Umbilical cord (tissue), 1 donor: ENCODE measurements at regions not wholly inside any gene's neighbourhood (a gene's known extent, or its start where the extent isn't known, plus 50 kb on each side); places are given as distances from the start of the nearest gene placed in this dataset.
"Not testable (repeated sequence)": the region's sequence is repeated elsewhere in the genome, so short reads cannot be mapped to it uniquely, and the experiment has no call there.

Experiments
- DNase-seq: peaks from one replicate; pipeline ENCODE4 v3.0.0-alpha.2; 2015; ENCODE audit warnings: low spot score

DNA sequence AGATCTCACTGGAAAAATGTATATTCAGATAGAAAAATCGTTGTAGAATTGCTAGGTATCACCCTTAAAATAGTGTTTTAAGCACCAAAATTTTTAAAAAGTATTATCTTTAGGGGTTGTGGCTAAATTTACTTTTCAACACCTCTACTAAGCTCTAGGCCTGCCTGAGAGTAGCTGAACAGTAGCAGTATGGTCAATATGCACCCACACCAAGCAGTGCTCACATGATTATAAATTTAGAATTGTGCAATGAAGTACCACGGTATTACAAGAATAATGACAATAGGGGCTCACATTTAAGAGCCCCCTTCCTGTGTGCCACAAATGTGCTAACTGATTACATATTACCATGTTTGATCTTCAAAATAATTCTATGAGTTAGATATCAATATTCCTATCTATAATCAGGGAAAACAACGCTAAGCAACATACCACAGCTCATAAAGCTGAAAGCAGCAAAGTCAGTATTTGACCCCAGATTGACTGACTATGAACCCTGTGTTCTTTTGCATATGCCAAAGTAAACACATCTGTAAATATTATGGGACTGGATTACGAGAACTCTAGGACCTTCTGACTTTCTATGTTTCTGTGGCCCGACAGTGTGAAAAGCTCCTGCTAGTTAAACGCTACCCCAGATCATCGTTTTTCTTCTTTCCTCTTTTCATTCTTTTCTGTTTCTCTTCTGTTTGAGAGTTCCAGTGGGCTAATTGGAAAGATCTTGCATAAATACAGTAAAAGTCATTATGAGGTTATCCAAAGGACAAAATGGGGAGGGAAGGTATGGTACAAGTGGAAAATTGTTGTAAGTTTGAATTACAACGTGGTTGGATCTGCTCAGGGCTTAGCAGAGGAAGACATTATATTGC is 201.1 kb upstream of the C1orf87 start:
- no peak for DNase-seq

DNA sequence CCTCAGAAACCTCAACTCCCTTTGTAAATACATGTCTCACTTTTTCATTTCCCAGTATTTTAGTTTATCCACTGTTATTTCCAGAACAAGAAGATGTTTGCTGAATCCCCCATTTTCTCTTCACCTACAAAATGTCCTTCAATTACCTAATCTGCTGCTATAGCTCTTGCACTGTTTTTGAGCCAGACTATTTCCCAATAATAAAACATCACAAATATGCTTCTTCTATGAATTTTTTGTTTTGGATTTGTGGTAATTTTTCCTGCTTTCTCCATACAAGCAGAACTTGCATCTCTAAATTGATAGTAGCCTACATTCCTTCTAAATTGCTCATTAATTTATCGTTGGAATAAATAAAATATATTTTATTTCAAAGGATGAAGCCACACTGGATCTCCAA is 199.6 kb upstream of the C1orf87 start:
- DNase-seq, result no peak

DNA sequence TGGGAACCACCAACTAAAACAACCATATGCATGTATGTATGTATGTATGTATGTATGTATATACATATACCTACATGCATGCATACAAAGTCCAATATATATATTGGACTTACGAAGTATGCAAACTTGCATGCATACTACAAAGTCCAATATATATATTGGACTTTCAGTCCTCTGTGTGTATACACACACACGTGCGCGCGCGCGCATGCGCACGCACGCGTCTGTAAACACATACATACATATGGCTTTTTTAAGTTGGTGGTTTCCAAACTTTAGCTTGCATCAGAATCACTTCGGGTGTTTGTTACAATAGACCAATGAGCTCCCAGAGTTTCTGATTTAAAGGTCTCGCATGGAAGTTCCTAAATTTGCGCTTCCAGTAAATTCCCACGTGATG is 197.5 kb upstream of the C1orf87 start:
- no peak for DNase-seq

DNA sequence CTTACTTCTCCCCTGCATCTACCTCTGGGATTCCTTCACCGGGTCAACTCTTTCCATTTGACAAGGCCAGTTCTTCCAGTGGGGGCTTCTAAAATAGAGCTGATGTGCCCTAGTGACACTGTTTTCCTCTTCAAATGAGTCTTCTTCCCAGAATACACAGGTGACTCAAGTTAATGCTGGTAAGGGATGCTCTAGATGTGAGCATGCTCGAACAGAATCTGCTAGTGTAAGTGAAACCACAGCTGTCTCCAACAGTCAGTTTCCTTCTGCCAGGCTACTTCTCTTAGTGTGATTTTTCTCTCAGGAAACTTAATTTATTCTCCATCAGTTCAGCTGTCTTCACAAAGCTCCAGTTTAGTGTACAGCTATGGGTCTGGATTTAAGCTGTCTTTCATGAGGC is 194.9 kb upstream of the C1orf87 start:
- no peak for DNase-seq

DNA sequence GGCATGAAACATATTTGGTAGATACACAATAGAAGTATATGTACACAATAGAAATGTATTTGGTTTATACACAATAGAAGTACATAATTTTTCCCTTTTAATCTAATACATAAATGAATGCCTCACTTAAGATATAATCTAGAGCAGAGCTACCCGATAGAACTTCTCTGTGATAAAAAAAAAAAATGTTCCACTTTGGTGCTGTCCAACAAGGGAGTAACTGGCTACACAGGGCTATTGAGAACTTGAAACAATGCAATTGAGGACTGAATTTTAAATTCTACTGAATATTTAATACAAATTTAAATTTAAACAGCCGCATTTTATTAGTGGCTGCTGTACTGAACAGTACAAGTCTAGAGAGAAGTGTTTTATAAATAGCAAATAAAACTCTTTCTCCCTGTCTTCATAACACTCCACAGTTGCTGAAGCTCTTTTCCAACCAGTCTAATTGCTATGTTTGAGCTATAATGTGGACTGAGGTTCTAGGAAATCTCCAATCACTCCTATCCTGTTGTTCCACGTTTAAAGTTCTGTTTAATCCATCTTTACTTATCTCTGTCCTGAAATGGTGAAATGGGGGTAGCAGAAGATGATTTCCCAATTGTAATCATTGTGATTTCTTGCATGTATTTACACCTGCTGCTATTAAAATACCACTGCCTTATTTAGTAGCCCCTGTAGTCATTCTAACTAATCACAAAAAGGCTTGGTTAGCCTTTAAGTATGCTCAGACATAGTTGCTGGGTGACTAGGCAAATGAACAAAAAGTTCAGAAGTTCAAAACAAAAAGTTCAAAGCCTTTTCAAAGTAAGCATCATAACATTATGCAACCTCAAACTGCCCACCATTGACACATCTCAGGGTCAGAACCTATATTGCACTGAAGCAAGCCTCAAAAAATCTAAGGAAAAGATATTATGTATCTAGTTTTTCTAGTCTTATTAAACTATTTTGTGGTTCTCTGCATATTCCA is 192.3 kb upstream of the C1orf87 start:
- no peak for DNase-seq

DNA sequence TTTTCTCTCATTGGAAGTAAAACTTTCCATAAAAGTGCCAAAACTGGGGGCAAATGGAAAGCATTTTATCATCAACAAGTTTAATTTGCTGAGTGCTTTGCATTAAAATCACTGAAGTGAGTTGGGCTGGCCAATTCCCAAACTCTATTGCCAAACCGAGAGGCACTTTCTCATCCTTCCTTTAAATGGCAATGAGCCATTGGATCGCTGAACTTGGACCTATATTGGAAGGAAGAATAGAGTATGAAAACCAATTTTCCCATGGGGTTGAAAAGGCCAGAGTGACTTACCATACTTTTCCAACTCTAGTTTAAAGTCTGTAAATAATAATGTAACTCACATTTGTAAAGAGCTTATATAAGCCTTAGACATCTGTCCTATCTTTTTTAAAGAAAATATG is 189.1 kb upstream of the C1orf87 start:
- DNase-seq, result no peak

DNA sequence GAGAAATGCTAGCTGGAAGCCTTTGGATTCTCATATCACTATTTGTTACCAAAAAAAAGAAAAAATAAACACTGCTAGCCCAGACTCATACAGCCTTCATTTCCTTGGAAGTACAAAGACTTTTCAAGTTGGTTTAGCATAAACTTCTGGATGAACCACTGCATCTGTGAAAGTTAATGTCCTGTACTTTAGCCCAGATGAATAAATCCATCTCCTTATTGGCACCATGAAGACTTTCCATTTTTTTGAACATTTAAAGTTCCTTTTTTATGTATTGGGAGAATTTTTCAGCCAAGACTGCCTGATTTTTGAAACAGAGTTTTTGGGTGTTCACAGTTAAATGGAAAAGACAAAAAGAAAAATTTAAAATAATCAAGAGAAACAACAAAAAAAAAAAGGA is 184.0 kb upstream of the C1orf87 start:
- no peak for DNase-seq

DNA sequence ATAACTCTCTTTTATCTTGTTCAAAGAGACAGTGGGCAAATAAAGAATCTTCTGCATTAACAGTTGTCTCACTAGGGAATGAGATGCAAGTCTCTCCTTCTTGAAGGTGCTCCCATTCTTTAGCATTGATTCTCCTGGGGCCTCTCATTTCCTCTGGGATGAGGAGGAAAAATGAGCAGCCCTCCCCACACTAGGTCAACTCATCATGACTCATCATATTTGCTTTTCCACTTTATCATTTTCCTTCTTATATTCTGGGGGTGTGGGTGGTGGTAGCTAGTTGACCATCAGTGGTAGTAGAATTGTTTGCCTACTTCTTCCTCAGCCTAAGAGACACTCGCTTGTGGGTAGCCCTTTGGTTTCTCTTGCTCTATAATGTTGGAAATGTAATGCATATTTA is 182.0 kb upstream of the C1orf87 start:
- DNase-seq, result no peak

DNA sequence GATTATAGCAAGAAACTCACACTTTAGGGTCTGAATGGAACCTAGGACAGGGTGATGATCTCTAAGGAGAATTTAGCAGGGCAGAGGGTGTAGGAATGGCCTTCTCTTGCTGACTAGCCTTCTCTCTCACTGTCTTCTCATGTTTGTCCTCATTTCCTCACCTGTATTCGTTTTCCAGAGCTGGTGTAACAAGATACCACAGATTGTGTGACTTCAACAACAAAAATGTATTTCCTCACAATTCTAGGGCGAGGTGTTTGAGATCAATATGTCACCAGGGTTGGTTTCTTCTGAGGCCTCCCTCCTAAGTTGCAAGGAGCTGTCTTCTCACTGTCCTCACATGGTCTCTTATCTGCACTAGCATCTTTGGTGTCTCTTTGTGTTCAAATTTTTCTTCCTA is 177.9 kb upstream of the C1orf87 start:
- DNase-seq, result no peak

DNA sequence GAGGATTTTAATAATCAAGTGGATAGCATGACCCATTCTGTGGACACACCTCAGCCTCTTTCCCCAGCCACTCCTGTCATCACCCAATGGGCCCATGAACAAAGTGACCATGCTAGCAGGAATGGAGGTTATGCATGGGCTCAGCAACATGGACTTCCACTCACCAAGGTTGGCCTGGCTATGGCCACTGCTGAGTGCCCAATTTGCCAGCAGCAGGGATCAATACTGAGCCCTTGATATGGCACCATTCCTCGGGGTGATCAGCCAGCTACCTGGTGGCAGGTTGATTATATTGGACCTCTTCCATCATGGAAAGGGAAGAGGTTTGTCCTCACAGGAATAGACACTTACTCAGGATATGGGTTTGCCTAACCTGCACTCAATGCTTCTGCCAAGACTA is 173.9 kb upstream of the C1orf87 start:
- DNase-seq, result not testable (repeated sequence)

DNA sequence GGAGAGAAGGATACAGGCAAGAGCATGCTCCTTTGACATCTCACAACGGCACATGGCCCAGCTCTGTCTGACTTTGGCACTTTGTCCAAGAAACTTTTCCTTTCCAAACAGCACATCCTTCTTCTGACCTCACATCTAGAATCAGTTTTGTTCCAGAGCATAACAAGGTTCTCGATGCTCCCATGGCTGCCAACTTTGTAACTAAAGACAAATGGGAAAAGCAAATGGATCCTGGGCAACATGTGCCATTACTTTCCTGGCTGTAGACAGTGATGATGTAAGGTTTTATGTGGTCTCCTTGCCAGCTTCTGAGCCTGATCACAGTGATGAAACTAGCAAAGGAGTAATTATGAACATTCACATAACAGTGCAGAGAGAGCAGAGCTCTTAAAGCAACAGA is 171.8 kb upstream of the C1orf87 start:
- no peak for DNase-seq

DNA sequence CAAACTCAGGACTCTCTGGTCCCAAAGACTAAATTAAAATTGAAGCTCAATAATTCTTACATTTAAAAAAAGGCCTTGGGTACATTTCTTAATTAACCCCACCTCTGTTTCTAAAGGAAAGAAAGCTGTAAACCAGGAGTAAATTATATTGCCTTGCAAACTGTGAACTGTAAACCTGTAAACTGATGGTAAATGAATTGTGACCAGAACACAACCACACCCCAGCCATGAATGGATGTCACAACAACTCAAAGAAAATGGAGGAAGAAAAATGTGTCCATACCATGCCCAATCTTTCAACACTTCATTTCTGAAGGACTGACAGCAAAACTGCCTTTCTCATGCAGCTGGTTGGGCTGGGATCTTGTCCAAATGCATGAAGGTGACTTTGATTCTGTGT is 171.3 kb upstream of the C1orf87 start:
- DNase-seq, result no peak

DNA sequence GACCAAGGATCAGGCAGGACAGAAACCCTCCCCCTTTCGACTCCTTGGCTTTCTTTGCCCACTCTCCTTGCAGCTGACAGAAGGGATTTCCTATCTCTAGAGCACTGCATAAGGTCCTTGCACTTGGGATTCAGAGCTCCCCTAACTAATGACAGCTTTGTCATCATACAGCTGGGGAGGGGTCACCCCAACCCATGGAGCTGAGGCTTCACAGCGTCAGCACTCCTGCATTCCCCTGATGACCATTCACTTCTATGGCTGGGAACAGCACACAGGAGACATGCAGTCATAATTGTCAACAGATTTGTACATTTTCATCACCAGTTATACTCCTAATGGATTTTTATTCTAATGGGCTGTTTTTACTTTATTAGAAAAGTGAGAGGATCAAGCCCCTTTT is 161.7 kb upstream of the C1orf87 start:
- DNase-seq, result no peak

DNA sequence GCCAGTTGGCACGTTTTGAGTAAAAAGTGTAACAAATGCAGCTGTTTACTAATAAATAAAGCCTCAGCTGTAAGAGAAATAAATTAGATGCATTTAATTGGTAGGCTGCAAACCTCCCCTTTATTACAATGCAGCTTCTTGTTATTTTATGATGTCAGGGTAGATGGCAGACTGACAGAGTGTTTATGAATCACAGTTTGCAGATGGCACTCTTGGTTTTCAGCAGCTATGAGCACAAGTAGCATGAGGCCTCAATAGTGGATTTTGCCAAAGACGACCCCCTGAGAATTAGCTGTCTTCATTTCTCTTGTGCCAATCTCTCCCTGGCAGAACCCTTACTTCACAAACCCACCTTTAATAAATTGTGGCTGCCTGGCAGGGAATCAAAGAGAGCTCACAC is 161.2 kb upstream of the C1orf87 start:
- DNase-seq, result no peak

DNA sequence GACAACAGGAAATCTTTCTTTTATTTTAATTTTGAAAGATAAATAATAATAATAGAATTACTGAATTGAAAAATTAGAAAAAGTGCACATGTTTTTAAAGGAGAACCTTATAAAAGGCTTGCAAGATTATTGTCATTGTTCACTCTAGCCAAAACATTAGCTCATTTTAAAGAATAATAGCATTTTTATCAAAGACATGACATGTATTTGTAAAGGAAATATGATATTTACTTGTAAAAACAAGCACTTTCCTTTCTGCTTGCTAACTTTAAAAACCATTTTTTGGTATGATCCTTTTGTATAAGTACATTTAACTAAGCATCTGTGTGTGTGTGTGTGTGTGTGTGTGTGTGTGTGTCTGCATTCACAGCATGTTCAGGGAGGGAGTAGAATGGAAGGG is 156.3 kb upstream of the C1orf87 start:
- DNase-seq, result no peak

DNA sequence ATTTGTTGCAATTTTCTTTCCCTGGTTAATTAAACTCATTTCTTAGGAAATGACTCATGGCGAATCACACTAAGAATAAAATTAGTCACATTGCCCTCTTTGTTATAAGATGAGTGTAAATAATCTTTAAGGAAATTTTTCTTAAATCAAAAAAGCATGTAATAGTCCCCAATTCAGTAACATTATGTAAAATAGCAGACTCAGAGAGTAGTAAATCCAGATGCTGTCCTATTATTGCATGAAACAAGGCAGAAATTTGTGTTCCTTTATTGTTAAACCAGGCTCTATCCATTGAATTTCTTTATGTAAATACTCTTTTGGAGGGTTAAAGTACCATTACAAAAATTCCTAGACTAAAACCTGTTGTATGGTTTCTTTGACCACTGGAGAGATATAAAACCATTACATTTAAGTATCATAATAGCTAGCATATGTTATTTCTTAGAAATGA is 154.5 kb upstream of the C1orf87 start:
- no peak for DNase-seq

DNA sequence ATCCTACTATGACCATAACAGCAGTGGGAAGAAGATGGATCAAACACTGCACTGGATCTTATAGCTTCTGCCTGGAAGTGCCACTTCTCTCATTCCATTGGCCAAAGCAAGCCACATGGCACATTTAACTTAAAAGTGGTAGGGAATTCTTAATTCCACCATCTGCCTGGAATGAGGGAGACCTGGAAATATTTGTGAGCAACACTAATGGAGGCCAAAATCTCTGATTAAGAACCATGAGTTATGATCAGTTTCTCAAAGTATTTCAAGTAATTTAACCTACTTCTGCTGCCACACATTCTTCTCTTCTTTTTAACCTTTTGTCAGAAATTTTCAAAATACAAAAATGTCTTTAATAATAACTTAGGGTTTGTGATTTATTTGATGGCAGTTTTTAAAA is 154.0 kb upstream of the C1orf87 start:
- no peak for DNase-seq

DNA sequence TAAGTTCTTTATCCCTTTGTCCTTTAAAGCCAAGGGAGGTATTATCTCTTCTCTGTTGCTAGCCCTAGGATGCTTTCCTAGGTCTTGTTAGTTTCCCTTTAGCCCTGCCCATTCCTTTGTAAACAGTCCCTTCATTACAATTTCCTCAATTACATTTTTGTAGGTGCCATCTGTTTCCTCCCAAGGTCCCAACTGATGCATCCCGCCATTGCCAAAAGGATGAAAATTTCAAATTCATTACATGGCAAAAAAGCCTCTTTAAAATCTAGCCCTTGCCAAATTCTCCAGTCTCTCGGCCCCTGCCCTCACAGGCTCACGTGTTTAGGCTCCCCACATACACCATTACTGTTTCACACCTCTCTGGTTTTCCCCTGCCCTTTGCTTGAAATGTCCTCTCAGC is 151.9 kb upstream of the C1orf87 start:
- no peak for DNase-seq

DNA sequence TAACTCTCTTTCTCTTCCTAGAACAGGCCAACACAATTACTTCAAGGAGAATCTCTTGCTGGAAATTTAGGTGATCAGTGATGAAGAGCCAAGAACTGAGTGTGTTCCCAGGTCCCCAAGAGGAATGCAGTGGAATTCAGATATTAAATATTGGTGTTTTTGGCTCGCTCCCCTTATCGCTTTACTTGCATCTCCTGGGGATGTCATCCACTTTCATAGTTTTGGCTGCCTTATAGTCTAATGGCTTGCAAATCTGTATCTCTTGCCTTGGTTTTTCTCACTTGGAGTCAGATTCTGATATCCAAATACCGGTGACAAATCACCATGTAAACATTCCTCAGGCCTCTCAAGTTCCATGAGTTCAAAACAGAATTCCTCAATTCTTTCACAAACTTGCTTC is 151.0 kb upstream of the C1orf87 start:
- no peak for DNase-seq

DNA sequence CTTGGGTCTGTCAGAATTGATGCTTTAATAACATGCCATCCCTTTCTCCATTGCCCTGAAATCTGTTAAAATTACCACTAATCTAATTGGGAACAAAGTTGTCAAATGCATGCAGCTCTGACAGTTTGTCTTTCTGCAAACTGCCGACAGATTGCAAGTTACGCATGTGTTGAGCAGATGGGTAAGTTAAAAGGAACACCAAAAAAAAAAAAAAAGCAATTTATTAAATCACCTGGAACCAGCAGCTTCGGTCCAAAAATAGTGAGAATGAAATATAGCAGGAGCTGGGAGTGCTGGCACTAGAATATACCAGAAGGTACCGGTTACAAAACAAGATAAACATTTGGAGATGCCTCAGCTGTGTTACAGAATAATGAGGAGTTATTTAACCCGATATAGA is 149.6 kb upstream of the C1orf87 start:
- DNase-seq, result no peak

DNA sequence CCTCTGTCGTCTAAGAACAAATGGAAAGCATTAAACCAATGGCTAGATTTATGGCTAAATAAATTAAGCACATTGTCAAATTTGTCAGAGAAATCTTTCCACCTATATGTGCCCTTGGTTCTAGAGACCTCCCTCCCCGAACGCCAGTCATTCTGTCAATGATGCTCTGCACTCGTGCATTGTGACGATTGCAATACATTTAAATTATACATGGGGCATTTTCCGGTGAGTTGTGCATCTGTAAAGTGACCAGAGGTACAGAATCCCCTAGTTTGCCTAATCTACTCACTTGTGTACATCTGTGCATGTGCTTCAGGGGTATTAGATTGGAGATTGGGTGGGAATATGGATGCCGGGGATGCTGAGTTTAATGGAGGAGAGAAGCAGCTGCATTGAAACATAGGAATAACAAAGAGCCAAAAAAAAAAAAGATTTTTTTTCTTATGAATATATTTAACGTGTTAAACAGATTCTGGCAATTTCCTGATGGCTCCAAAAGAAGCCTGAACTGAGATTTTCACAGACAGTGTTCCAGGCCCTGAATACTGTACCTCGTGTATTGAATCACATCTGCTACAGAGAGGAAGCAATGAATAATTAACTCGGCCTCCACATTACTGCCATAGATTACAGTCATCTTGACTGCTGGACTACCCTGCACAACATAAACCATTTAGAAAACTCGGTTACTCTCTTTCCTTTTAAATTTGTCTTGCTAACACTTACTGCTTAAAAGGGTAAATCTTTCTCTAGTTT is 149.0 kb upstream of the C1orf87 start:
- DNase-seq, result no peak

DNA sequence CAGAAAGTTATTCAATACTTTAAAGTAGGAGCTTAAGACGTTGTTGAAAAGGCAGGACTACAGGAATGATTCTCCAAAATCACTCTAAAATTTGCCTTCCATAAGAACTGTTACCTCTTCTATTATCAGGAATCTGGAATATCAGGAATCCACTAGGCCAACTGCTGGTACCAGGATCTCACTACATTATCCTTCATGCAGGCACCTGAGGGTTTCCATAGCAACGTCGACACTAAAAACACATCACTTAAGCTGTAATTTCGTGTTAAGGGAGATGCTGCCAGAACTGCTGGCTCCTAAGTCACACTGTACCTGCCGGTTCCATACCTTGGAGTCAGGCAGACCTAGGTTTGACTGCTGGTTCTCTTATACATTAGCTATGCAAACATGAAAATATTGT is 139.7 kb upstream of the C1orf87 start:
- DNase-seq, result no peak
